ENCODE measurements at regions not wholly inside any gene's neighbourhood (a gene's known extent, or its start where the extent isn't known, plus 50 kb on each side); places are given as distances from the start of the nearest gene placed in this dataset.

DNA sequence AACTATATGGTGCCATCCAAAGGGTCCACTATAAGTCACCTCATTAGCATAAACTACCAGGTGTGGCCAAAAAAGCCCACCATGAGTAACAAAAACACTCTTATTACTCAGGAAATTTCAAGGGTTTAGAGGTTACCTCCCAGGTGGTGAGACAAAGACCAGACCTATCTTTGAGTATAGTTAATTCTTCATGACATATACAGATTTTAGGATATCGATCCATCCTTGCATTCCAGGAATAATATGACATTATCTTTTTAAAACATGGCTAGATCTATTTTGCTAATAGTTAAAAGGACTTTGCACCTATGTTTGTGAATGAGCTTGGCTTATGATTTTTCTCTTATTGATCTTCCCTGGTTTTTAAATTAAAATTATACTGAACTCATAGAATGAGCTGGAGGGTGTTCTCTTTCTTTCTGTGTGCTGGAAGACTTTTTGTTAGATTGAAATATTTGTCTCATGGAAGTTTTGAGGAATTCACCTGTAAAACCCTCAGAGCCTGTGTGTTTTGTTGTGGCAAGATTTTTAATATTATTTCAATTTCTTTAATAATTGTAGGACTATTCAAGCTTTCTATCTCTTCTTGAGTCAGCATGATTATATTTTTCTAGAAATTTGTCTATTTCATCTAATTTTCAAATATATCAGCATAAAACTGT is 138.7 kb upstream of the SLC45A1 start:
- TF ChIP-seq, protein P1, sequence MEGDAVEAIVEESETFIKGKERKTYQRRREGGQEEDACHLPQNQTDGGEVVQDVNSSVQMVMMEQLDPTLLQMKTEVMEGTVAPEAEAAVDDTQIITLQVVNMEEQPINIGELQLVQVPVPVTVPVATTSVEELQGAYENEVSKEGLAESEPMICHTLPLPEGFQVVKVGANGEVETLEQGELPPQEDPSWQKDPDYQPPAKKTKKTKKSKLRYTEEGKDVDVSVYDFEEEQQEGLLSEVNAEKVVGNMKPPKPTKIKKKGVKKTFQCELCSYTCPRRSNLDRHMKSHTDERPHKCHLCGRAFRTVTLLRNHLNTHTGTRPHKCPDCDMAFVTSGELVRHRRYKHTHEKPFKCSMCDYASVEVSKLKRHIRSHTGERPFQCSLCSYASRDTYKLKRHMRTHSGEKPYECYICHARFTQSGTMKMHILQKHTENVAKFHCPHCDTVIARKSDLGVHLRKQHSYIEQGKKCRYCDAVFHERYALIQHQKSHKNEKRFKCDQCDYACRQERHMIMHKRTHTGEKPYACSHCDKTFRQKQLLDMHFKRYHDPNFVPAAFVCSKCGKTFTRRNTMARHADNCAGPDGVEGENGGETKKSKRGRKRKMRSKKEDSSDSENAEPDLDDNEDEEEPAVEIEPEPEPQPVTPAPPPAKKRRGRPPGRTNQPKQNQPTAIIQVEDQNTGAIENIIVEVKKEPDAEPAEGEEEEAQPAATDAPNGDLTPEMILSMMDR (conservative IDR thresholded peaks at IDR 0.05 in 1 of 2, IDR thresholded peaks at IDR 0.05 in 1 of 2; ENCODE audit: low read depth in 1 of 2, low read length in 2 of 2), result no peak
- TF ChIP-seq EZH2 (IDR thresholded peaks at IDR 0.05; ENCODE audit: low read length, missing control alignments), result no peak
